ENCODE measurements at regions not wholly inside any gene's neighbourhood (a gene's known extent, or its start where the extent isn't known, plus 50 kb on each side); places are given as distances from the start of the nearest gene placed in this dataset.
"Not testable (repeated sequence)": the region's sequence is repeated elsewhere in the genome, so short reads cannot be mapped to it uniquely, and the experiment has no call there.

DNA sequence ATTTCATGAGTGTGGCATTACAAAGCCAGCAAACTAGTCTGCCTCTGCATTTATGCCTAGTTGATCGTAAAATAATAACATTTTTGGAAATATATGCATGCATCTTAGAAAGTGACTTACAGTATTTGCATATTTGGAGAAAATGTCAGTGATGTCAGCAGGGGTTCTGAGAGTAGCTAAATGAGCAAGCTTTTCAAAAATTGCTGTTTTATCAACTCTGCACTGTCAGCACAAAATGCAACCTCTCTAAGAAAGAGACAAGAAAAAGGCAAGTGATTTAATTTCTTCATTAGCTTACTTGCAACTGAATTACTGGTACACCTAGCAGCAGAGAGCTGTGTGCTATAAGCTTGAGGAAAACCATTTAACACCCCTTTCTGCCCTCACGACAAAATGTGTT lies 632.5 kb upstream of the MMS22L start:
- no peak for DNase-seq (ENCODE audit: low spot score)

DNA sequence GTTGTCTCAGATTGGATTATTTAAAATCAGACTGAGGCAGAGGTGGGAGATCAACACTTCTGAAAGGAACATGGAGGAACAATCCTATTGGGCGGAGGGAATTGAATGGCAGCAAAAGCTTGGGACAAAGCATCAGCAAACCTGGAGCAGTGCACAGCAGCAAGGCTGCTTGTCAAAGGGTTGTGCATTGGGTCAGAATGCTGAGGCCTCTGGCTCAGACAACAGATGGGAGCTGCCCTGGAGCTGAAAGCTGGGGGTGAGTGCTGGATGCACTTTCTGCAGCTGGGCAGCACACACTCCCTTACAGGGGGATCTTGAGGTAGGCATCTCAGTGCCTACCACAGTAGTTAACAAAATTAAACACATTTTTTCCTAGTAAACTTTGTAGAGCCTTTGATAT lies 634.4 kb upstream of the MMS22L start:
- no peak for DNase-seq (ENCODE audit: low spot score)

DNA sequence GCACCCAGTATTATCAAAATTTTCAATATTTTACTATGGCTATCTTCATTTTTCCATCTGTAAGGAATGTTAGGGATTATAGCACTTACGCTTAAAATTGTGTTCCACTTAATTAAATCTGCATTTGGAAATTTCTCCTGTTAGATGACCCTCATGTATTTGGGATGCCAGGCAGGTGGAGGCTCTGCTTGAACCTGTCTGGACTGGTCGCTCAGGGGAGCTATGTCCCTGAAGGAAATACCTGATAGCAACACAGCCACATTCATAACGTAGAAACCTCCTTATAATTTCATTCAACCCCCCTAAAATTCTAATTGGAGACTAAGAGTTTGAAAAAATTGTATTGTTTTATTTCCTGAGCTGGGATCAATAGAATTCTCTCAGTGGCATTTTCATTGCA lies 636.0 kb upstream of the MMS22L start:
- DNase-seq (ENCODE audit: low spot score): no peak

DNA sequence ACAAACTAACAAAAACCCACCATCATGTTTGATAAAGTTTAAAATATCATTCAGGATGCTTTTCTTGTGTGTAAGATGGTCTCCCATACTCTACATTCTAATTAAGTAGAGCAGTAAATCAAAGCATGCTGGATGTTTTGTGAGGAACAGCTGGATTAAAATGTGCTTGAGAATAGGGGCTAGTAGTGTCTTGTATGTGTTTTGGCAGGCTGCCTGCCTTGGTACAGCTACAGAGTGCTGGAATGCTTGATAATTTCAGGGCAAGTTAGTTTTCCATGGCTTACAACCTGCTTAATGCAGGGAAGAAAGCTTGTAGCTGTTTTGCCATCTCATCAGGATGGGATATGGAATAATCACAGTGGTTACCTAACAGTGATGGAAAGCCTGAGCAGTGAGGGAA lies 636.6 kb upstream of the MMS22L start:
- DNase-seq (ENCODE audit: low spot score): no peak

DNA sequence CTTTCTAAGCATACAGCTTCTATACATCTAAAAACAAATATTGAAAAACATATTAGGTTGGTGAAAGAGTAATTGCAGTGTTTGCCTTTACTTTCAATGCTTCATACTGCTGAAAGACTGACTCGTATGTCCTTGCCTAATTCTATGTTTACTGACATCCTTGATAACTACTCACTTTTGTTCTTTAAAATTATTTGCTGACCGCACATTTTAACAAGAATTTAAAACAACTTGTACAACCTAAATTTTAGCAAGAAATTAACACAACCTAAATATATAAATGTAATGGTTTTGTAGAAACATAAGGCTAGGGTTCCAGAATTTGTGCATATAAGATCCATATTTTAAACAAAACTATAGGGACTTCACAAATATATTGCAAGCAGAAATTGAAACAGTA lies 640.2 kb upstream of the MMS22L start:
- DNase-seq (ENCODE audit: low spot score): no peak

DNA sequence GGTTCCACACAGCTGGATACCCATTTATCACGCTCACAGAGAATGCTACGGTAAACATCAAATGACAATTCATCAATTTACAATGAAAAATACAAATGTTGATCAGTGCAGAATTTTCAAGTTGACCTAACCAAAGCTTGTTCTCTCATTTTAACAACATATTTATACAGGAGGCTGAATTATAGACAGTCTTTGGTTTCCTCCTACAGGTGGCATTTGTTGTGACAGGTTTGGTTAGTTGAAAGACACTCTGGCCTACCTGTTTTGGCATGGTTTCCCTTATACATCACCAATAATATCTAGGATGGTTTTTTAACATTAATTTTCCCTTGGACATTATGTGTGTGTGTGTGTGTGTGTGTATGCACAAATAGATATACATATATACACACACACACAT lies 642.5 kb upstream of the MMS22L start:
- no peak for DNase-seq (ENCODE audit: low spot score)

DNA sequence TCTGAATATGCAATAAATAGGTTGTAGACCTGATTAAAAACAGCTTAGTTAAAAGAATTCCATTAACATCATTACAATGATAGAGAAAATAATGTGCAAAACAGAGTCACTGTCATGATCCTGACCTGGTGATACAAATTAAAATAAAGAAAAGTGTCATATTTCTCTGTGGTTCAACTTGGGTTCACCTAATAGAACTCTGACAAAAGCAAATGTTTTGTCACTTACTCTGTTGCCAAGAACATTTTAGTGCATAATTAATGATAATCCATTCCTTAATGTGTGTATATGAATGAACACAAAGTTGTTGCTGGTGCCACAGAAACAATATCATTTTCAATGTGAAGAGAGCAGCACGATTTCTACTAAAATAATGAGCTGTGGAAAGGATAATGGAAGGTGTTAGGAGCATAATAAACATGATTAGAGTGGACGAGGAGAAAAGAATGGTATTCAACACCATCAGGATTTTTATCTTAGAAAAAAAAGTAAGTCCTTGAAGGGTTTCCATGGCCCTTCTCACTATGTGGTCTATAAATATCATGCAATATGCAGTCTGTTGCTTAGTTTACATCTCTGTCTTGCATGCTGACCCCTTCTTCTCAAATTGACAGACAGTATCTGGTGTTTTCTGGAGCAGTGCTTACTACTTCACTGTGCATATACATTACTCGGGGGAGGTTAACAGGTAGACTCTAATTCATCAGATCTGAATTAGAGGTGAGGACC lies 656.6 kb upstream of the MMS22L start:
- DNase-seq (ENCODE audit: low spot score): no peak

DNA sequence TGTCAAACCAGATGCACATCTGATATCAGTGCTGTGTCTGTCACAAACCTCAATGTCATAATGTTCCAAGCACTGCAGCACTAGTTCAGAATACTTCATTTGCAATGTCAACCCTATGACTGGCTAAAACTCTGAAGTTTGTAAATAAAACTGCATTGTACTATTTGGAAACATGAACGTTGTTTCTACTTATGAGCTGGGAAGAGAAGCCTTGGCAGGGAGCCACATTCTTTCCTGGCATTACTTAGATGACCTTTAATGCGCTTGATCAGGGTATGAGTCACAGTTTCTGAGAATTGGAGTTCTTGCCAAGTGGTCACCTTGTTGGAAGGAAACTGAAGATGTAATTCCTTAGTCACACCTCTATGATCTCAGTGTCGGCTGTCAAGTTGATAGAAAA lies 664.8 kb upstream of the MMS22L start:
- no peak for DNase-seq (ENCODE audit: low spot score)

DNA sequence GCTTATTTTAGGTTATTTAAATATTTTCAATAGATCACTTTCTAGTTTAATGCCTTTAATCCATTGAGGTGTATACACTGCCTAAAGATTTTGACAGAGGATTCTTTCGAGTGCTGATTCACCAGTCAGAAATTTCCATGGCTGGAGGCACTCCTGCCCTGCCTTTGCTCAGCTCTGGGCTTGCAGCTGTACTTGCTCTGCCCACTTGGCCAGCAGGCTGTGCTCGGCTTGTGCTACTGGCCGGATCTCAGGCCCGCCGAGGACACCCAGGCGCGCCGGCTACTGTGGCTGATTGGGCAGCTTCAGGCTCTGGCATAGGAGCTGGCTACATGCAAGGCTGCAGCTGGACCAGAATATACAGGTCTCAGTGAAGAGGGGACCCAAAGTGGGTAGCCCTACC lies 675.1 kb upstream of the MMS22L start:
- DNase-seq (ENCODE audit: low spot score): no peak

DNA sequence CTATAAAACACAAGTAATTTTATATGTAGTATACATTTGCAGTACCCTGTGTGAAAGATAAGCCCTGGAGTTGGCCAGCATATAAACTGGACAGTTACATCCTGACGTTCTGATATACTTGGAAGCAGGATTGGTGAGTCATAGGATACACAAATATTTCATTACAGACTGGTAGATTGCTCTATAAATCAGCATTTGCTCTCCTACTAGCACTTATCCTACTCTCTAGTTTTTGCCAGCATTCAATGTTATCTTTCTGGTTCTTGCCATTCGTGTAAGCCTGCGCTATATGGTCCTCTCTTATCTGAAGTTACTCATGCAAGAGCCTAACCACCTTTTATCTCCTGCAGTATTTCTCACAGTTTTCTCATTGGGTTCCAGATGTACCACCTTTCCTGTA lies 680.2 kb upstream of the MMS22L start:
- DNase-seq (ENCODE audit: low spot score): no peak

DNA sequence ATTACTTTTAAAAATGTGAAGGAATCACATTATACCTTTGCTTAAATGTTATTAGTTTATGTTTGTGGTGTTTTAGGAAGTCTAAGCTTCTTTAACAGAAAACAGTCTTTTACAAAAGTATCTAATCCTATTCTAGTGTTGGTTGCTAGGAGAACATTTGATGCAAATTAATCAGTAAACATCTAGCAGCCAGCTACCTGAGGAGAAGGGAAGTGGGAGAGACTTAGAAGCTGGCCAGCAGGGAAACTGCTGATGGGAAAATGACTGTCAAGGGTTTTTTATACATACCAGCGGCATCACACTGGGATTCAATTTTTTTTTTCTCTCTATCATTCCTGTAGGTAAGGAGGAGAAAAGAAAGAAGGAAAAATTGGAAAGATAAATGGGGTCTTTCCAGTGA lies 686.0 kb upstream of the MMS22L start:
- DNase-seq (ENCODE audit: low spot score): no peak

DNA sequence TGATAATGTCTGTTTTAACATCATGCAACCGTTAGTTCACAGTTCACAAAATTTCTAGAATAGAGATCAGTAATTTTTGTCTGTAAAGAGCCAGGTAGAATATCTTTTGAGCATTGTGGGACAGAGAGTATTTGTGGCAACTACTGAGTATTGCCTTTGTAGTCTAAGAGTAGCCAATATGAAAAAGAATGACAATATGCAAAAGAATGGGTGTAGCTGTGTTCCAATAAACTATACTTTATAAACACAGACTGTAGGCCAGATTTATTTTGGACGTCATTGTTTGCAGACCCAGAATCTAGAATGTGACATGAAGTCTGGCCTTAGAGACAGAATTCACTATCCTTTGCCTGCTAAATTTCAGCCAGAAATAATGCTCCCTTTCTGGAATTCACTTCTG lies 694.1 kb upstream of the MMS22L start:
- no peak for DNase-seq (ENCODE audit: low spot score)

DNA sequence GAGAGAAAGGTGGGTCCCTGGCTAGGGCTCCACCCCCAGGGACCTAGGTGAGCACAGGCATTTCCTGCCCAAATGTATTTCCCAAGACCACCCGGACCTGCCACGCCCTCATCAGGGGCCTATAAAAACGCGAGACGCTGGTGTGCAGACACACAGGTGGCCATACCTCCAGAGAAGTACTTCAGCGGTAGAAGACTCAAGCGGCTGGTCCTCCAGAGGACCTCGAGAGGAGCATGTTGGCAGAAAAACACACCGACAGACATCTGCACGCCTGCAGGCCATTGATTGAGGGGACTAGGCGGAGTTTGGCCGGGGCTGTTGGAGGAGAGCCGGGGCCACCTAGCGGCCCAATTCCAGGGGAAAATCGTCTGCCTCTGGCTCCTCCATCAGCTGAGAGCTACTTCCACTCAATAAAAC lies 695.8 kb upstream of the MMS22L start:
- peak; percentile 21 for DNase-seq (ENCODE audit: low spot score)

DNA sequence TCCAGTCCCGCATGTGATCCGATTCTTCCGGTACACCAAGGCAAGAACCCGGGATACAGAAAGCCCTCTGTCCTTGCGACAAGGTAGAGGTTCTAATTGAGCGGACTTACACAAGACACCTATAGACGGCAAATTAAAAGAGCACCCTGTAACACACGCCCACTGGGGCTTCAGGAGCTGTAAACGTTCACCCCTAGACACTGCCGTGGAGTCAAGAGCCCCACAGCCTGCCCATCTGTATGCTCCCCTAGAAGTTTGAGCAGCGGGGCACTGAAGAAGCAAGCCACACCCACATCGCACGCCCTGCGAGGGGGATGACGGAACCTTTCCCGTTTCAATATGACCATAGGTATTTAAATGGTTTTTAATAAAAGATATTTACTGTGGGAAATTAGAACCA lies 696.3 kb upstream of the MMS22L start:
- DNase-seq (ENCODE audit: low spot score): not testable (repeated sequence)

DNA sequence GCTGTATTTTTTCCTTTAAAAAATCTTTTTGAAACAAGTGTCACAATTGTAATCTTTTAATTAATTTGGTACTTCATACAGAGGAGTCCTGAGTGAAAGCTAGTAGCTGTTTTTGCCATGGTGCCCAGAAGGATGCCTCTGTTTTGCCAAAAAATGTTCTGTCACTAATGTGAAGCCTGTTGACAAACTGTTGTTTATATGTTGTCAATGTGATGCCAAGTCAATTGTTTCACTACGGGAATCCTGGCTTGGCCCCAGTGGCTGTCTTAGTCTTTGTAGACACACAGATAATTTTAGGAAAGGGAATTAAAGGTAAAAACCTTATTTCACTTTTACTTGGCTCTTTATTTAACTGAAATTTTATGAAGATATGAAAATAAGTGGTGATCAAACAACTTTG lies 706.4 kb upstream of the MMS22L start:
- DNase-seq (ENCODE audit: low spot score): no peak

DNA sequence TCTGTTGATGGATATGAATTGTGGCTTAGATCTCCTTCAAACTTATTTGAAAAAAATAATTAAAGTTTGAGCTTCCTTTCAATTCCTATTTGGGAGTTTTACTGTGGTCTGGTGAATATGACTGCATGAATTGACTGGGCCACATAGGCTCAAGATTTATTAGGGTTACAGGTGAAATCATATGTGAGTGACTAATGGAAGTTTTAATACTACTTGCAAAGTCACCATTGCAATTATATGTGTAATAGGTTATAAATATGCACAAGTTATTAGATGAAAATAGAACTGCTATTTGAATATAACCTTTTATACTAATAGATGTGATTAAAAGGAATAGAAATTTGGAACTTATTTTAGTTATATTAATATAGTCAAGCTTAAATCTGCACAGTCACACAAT lies 712.1 kb upstream of the MMS22L start:
- no peak for DNase-seq (ENCODE audit: low spot score)

DNA sequence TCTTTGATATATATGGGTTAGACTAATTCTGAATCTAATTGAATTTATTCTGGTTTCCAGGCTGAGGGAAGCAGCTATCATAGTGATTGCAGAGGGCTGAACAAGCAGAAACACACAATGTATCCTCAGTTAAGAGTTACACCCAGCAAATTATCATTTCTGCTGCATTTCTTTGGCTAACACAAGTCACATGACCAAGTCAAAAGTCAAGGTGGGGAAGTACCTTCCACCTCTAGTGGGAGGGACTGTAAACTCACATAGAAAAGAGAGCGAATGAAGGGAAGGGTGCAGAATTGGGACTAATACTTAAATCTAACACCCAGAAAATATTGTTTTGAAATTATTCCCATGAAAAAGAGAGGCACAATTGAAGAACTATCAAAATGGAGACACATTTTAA lies 719.7 kb upstream of the MMS22L start:
- no peak for DNase-seq (ENCODE audit: low spot score)

DNA sequence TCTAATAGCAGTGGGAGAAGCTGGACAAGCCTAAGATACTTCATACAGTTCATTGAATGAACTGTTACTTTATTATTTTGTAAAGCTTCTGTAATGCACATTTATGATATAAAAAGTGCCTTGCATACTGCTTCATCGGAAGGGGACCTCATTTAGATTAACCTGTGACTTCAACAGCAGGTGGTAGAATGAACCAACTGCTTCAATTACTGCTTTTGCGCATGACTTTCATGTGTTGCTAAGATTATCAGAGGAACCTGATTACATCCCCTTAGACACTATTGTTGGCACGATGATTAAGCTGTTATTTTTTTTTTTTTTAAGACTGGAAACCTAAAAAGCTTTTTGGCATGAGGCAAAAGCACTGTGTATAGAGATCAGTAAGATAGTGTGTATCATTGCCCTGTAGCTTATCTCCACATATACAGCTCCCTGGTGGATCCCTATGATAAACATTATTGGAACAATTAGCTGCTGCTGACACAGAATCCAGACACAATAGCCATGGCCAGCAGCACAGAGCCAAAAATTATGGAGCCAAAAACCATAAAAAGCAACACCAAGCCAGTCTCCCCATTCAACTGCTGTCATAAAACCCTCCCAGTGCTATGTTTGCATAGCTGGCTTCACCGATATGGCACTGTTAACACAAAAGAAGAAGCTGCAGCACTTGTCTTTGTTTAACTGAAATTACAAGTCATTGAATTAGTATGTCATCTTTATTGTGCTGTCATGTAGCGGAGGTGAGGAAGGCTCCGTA lies 731.6 kb upstream of the MMS22L start:
- DNase-seq (ENCODE audit: low spot score): no peak

DNA sequence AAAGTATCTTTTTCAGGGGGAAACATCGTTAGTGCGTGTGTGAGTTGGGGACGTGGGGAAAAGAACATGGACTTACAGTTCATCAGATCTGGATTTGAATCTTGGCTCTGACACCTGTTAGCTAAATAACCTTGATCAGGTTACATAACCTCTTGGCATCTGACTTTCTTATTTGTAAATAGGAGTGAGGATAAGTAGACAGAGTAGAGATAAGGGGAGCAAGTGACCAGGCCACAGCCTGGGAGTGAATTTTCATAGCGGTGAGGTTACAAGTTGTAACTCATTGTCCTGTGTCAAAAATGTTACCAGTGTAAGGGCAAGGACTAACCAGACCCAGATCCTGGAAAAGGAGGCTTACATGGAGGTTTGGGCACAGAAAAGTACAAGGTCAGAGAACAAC lies 733.5 kb upstream of the MMS22L start:
- DNase-seq (ENCODE audit: low spot score): no peak

DNA sequence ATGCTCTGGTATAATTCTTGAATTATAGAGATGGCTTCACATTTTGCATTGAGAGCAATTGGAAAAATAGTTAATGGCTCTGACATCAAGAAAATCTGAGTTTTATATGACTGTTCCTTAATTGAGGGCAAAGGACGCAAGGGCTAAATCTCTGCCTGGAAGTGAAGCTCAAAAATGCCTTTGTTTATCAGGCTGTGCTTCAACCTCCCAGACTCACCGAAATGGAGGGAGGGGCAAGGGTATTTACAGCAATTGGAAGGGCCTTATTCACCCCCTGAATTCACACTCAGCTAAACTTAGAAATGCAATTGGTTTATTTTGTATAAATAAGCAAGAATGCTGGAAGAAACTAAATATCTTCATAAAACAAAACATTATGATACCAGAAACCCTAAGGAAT lies 737.2 kb upstream of the MMS22L start:
- no peak for DNase-seq (ENCODE audit: low spot score)

DNA sequence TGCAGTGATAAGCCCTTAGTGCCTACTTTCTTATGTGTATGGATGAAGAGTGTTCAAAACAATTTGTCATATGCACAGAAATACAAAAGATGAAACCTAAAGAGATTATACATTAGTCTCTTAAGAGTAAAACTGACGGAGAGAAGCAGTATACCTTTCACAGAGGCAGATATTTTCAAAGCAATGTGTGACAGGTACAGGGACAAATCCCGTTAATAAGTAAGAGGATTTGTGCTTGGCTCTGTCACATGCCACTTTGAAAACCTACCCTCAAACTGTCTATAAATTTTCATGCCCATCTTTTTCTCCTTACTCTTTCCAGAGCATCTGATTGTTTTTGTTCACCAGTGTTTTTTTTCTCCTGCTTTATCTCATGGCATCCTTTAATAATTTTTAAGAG lies 741.3 kb upstream of the MMS22L start:
- no peak for DNase-seq (ENCODE audit: low spot score)

DNA sequence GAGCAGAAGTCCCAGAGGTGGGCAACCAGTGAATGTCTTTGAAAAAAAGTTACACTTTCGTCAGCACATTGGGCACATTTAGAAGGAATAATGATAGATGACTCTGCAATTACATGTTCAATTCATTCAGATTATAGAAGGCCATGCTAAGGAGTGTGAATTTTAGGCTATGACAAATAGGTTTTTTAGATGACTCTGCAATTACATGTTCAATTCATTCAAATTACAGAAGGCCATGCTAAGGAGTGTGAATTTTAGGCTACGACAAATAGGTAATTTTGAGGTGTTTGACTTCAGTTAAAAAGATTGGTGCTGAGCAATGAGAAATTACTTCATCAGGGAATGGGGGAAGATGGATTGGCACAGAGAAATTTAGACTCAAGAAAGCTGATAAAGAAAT lies 744.9 kb upstream of the MMS22L start:
- DNase-seq (ENCODE audit: low spot score): no peak

DNA sequence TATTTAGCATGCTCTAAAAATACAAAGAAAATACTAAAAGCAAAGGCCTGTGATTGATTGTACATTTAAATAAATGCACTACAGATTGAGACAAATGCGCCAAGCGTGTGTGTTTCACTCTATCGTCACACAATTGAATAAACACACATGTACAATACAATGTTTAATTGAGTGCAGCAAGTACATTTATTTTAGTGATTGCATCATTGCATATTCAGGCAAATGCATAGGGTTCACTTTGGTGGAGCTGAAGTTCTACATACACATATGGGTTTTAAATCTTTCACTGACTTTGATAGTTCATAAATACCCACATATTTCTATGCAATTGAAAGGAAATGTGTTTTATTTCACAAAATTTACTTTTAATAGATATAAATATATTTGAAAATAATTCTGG lies 750.6 kb upstream of the MMS22L start:
- DNase-seq (ENCODE audit: low spot score): no peak

DNA sequence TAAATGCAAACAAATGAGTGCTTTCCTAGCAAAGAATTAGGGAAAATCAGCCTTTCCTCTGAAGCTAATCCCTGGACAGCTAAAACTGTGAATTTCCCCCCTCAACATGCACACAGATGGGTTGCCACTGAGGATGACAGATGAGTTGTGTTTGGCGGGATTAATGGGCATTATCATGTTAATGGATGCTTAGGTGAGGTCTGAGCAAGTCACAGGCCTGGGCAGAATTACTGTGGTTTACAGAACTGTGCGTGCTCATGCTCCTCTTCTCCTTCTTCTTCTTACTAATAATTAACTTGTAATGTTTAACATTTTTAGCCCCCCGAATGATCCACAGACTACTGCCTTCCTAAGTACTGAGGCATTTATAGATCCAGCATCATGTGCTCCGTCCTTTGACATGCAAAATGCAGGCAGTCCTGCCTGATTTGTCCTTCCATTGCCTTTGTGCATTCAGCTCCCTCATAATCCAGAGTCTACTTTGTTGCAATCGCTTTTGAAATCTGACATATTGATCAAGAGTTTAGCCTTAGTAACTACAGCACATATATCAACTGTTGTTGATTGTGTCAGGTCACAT lies 753.4 kb upstream of the MMS22L start:
- DNase-seq (ENCODE audit: low spot score): peak; percentile 56
